ENCODE measurements at regions not wholly inside any gene's neighbourhood (a gene's known extent, or its start where the extent isn't known, plus 50 kb on each side); places are given as distances from the start of the nearest gene placed in this dataset.

DNA sequence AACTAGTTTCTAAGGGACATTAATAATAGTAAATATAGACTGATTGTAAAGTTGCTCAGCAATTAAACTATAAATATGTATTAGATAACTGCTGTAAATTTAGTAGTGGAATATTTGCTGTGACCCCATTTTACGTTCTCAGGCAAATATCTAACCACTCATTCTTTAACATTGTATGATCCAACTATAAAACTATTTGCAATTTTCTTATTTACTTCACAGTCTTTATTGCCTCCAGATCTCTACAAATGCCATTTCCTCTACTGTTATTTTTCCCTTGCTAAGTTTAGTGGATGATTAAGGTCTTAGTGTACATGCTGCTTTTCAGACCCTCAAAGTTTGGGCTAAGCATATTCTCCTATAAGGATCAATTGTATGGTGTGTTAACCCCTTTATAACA is 526.2 kb upstream of the ST8SIA4 start:
- H3K4me1 ChIP-seq = no peaks in the 10 kb centered on the region
- H3K4me3 ChIP-seq (ENCODE audit: low read depth, low read length) = no peak overlapping the region
- TF ChIP-seq, protein P1, sequence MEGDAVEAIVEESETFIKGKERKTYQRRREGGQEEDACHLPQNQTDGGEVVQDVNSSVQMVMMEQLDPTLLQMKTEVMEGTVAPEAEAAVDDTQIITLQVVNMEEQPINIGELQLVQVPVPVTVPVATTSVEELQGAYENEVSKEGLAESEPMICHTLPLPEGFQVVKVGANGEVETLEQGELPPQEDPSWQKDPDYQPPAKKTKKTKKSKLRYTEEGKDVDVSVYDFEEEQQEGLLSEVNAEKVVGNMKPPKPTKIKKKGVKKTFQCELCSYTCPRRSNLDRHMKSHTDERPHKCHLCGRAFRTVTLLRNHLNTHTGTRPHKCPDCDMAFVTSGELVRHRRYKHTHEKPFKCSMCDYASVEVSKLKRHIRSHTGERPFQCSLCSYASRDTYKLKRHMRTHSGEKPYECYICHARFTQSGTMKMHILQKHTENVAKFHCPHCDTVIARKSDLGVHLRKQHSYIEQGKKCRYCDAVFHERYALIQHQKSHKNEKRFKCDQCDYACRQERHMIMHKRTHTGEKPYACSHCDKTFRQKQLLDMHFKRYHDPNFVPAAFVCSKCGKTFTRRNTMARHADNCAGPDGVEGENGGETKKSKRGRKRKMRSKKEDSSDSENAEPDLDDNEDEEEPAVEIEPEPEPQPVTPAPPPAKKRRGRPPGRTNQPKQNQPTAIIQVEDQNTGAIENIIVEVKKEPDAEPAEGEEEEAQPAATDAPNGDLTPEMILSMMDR (IDR thresholded peaks at IDR 0.05) = no peak
- no peaks in the 10 kb centered on the region for H3K27me3 ChIP-seq (ENCODE audit: control insufficient read depth, insufficient read depth, low read length)
- H3K36me3 ChIP-seq (ENCODE audit: control insufficient read depth, insufficient read depth, low read length) = no peaks in the 10 kb centered on the region
- no peak overlapping the region for H3K4me2 ChIP-seq (ENCODE audit: low read length)
- no peak overlapping the region for H3K27ac ChIP-seq
- no peaks in the 10 kb centered on the region for H3K9me3 ChIP-seq (ENCODE audit: control insufficient read depth, low read length)
- no peak overlapping the region for H3K9ac ChIP-seq
- H3K79me2 ChIP-seq = no peaks in the 10 kb centered on the region
- no peak overlapping the region for H2AFZ ChIP-seq

DNA sequence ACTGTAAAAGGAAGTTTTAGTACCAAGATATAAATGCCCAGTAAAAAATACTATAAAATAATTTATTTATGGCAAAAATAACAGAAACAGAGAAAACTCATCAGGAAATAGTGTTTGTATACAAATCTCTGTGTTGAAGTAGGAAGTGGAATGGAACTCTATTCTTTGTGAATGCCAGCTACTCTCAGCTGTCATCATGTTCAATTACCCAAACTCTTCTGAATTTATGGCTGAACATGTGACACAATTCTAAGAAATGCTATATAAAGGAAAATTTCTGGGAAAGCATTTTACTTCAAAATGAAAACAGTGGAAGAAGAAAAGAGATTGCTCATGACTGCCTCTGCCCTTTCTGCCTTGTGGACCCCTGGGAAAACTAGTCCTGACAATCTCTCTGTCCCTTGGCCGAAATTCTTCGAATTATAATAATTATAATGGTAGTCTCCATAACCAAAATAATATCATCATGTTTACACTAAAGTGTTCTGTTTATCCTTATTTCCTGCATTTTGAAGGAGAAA is 522.3 kb upstream of the ST8SIA4 start:
- TF ChIP-seq, protein P1 (IDR thresholded peaks at IDR 0.05) = no peak
- Histone ChIP-seq H3K27ac (no peak overlapping the region), H3K4me1 (no peaks in the 10 kb centered on the region), H3K4me3 (ENCODE audit: low read depth, low read length) (no peak overlapping the region), H3K4me2 (ENCODE audit: low read length) (no peak overlapping the region), H3K79me2 (no peaks in the 10 kb centered on the region), H3K36me3 (ENCODE audit: control insufficient read depth, insufficient read depth, low read length) (no peaks in the 10 kb centered on the region), H2AFZ (no peak overlapping the region), H3K27me3 (ENCODE audit: control insufficient read depth, insufficient read depth, low read length) (no peaks in the 10 kb centered on the region), H3K9ac (no peak overlapping the region), H3K9me3 (ENCODE audit: control insufficient read depth, low read length) (no peaks in the 10 kb centered on the region)

GRCh38 chr5:101424530-101425175 is 521.6 kb upstream of the ST8SIA4 start:
- no peaks in the 10 kb centered on the region for H3K79me2 ChIP-seq
- TF ChIP-seq, protein P1 (IDR thresholded peaks at IDR 0.05) = no peak
- no peaks in the 10 kb centered on the region for H3K9me3 ChIP-seq (ENCODE audit: control insufficient read depth, low read length)
- no peak overlapping the region for H3K4me3 ChIP-seq (ENCODE audit: low read depth, low read length)
- H3K27ac ChIP-seq = no peak overlapping the region
- no peak overlapping the region for H3K9ac ChIP-seq
- no peak overlapping the region for H2AFZ ChIP-seq
- H3K4me2 ChIP-seq (ENCODE audit: low read length) = no peak overlapping the region
- H3K36me3 ChIP-seq (ENCODE audit: control insufficient read depth, insufficient read depth, low read length) = no peaks in the 10 kb centered on the region
- no peaks in the 10 kb centered on the region for H3K4me1 ChIP-seq
- H3K27me3 ChIP-seq (ENCODE audit: control insufficient read depth, insufficient read depth, low read length) = no peaks in the 10 kb centered on the region

DNA sequence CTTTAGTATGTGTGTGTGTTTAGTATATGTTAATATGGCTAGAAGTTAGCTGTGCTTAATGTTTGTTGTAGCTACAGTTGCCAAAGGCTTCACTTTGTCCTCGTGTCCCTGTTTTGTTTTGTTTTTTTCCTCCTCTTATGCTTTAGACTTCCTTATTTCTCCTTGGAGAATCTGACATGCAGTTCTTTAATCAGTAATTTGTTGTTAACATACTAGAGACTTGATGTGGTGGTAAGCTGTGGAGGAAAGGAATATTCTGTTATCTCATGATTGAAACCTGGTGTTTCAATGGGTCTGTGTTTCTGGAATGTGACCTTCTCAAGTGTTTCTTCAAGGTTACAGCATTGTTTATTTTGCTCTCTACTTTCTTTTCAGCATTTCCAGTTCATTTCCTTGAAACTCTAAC is 515.6 kb upstream of the ST8SIA4 start:
- no peaks in the 10 kb centered on the region for H3K79me2 ChIP-seq

More for the DNA sequence above, 515.6 kb upstream of the ST8SIA4 start:
- Histone ChIP-seq H3K4me1 (no peaks in the 10 kb centered on the region), H3K9ac (no peak overlapping the region), H3K27me3 (ENCODE audit: control insufficient read depth, insufficient read depth, low read length) (no peaks in the 10 kb centered on the region), H3K9me3 (ENCODE audit: control insufficient read depth, low read length) (no peaks in the 10 kb centered on the region), H3K4me2 (ENCODE audit: low read length) (no peak overlapping the region), H3K27ac (no peak overlapping the region), H3K4me3 (ENCODE audit: low read depth, low read length) (no peak overlapping the region), H3K36me3 (ENCODE audit: control insufficient read depth, insufficient read depth, low read length) (no peaks in the 10 kb centered on the region), H2AFZ (no peak overlapping the region)
- TF ChIP-seq, protein P1 (IDR thresholded peaks at IDR 0.05) = no peak
